Mesendoderm (in vitro differentiated cells): ENCODE measurements at regions not wholly inside any gene's neighbourhood (a gene's known extent, or its start where the extent isn't known, plus 50 kb on each side); places are given as distances from the start of the nearest gene placed in this dataset.
"Not testable (repeated sequence)": the region's sequence is repeated elsewhere in the genome, so short reads cannot be mapped to it uniquely, and the experiment has no call there.

Experiments
- DNase-seq: peaks from one replicate; pipeline ENCODE4 v3.0.0; 2013
- H2AK5ac ChIP-seq: 2 replicates; pipeline ENCODE4 v1.6.1; 2013; ENCODE audit warnings: low read length, inconsistent platforms
- H2BK120ac ChIP-seq: 2 replicates; pipeline ENCODE4 v1.6.1; 2013; ENCODE audit warnings: low read depth, mild to moderate bottlenecking, low read length, moderate library complexity, mixed read lengths
- H2BK15ac ChIP-seq: replicated peaks from 2 replicates; pipeline ENCODE4 v1.6.1; 2013; ENCODE audit warnings: low read depth, mild to moderate bottlenecking, moderate library complexity
- H2BK5ac ChIP-seq: 2 replicates; pipeline ENCODE4 v1.6.1; 2013; ENCODE audit warnings: low read length, inconsistent platforms
- H3K18ac ChIP-seq: 2 replicates; pipeline ENCODE4 v1.6.1; 2013; ENCODE audit warnings: mild to moderate bottlenecking, low read length, mixed read lengths
- H3K23ac ChIP-seq: one replicate; pipeline ENCODE4 v1.6.1; 2013; ENCODE audit warnings: low read length
- H3K27ac ChIP-seq: 2 replicates; pipeline ENCODE4 v1.5.1; 2013; ENCODE audit warnings: low read depth, mild to moderate bottlenecking, inconsistent platforms, low read length, moderate library complexity
- H3K27me3 ChIP-seq: 2 replicates; pipeline ENCODE4 v1.6.1; 2013; ENCODE audit warnings: low read length, control low read depth, mild to moderate bottlenecking, inconsistent platforms; ENCODE audit not compliant: insufficient read depth, poor library complexity
- H3K36me3 ChIP-seq: 2 replicates; pipeline ENCODE4 v1.6.1; 2013; ENCODE audit warnings: low read length, inconsistent platforms; ENCODE audit not compliant: control insufficient read depth, insufficient read depth
- H3K4ac ChIP-seq: one replicate; pipeline ENCODE4 v1.6.1; 2013; ENCODE audit warnings: low read depth, mild to moderate bottlenecking, low read length, moderate library complexity
- H3K4me1 ChIP-seq: 2 replicates; pipeline ENCODE4 v1.6.1; 2013; ENCODE audit warnings: low read depth, low read length, inconsistent platforms; ENCODE audit not compliant: control insufficient read depth
- H3K4me2 ChIP-seq: 2 replicates; pipeline ENCODE4 v1.6.1; 2013; ENCODE audit warnings: low read length
- H3K4me3 ChIP-seq: 2 replicates; pipeline ENCODE4 v1.5.1; 2013; ENCODE audit warnings: mild to moderate bottlenecking, low read length
- H3K56ac ChIP-seq: one replicate; pipeline ENCODE4 v1.6.1; 2013; ENCODE audit warnings: low read length
- H3K79me1 ChIP-seq: 2 replicates; pipeline ENCODE4 v1.6.1; 2013; ENCODE audit warnings: low read length, inconsistent platforms
- H3K79me2 ChIP-seq: 2 replicates; pipeline ENCODE4 v1.6.1; 2013; ENCODE audit warnings: mild to moderate bottlenecking, low read length; ENCODE audit not compliant: control insufficient read depth, insufficient read depth
- H3K9ac ChIP-seq: 2 replicates; pipeline ENCODE4 v1.6.1; 2013; ENCODE audit warnings: low read length, inconsistent platforms
- H4K5ac ChIP-seq: one replicate; pipeline ENCODE4 v1.6.1; 2013; ENCODE audit warnings: low read length
- H4K8ac ChIP-seq: one replicate; pipeline ENCODE4 v1.6.1; 2013; ENCODE audit warnings: low read depth, mild to moderate bottlenecking, control low read depth, low read length, moderate library complexity
- WGBS: extraction: QIAGEN DNeasy Blood & Tissue Kit; methylation state at CpG from one replicate; pipeline ENCODE4 v1.1.7; 2013; ENCODE audit warnings: low lambda C conversion rate, missing lambda C conversion rate; ENCODE audit not compliant: insufficient coverage; ENCODE audit errors: extremely low coverage; 5-methylcytosine and 5-hydroxymethylcytosine counted together

DNA sequence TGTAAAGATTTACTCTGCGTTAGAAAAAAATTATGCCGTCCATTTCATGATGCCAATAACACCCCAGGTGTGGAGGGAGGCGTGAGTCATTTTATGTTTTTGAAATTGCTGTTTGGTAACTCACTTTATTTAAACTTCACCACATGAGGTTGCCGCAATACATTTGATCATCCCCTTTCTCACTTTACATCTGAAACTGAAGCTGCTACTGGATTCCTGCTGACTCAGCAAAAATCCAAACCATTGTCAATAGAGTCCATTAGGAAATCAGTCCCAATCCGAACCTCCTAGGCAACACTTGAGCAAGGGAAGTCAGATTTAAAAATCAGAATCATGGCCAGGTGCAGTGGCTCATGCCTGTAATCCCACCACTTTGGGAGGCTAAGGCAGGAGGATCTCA, 136.6 kb upstream of the SVIL start:
- H3K23ac ChIP-seq, result no peak overlapping the region
- no peak overlapping the region for H3K4me3 ChIP-seq
- H3K18ac ChIP-seq, result no peak overlapping the region
- no peak overlapping the region for H3K4me2 ChIP-seq
- no peak overlapping the region for H2BK120ac ChIP-seq
- no peak overlapping the region for H2BK15ac ChIP-seq
- H2BK5ac ChIP-seq, result no peak overlapping the region
- H3K27me3 ChIP-seq, result no peaks in the 10 kb centered on the region
- H3K27ac ChIP-seq, result no peak overlapping the region
- no peak overlapping the region for H2AK5ac ChIP-seq
- no peaks in the 10 kb centered on the region for H3K4me1 ChIP-seq
- no peak overlapping the region for H3K9ac ChIP-seq
- H4K5ac ChIP-seq, result no peak overlapping the region
- no peak overlapping the region for H3K56ac ChIP-seq
- no peaks in the 10 kb centered on the region for H3K36me3 ChIP-seq
- no peaks in the 10 kb centered on the region for H3K79me1 ChIP-seq
- no peak overlapping the region for H3K4ac ChIP-seq
- no CpG with 5 or more reads among the region's 5 CpGs for WGBS
- no peak for DNase-seq
- H3K79me2 ChIP-seq, result no peaks in the 10 kb centered on the region
- no peak overlapping the region for H4K8ac ChIP-seq

DNA sequence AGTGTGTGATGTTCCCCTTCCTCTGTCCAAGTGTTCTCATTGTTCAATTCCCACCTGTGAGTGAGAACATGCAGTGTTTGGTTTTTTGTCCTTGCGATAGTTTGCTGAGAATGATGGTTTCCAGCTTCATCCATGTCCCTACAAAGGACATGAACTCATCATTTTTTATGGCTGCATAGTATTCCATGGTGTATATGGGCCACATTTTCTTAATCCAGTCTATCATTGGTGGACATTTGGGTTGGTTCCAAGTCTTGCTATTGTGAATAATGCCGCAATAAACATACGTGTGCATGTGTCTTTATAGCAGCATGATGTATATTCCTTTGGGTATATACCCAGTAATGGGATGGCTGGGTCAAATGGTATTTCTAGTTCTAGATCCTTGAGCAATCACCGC, 134.5 kb upstream of the SVIL start:
- H2AK5ac ChIP-seq, H3K4me1 ChIP-seq, H2BK120ac ChIP-seq, H3K23ac ChIP-seq, H3K27ac ChIP-seq, H3K4ac ChIP-seq, H4K5ac ChIP-seq, H4K8ac ChIP-seq, H3K4me3 ChIP-seq, H3K18ac ChIP-seq, H3K56ac ChIP-seq, H3K36me3 ChIP-seq, H3K79me1 ChIP-seq, H3K4me2 ChIP-seq, DNase-seq, H3K79me2 ChIP-seq, H3K27me3 ChIP-seq, H2BK5ac ChIP-seq, H3K9ac ChIP-seq, H2BK15ac ChIP-seq: not testable (repeated sequence)
- no CpG with 5 or more reads among the region's 4 CpGs for WGBS

DNA sequence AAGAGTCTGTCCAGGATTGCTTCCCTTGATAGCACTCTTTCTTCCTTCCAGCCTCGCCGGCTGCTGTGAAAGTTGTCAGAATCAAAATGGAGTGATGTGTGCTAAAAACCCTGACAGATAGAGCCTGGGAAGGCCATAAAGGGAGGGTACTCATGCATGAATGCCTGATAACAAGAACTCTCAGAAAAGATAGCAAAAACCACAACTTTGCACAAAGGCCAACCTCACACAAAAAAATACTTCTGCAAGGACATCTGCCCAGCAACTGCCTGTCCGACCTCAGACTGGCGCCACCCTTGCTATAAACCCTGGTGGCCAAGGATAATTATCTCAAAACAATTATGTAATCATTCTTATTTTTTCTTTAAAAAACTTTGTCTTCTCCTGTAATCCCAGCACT, 133.2 kb upstream of the SVIL start:
- Histone ChIP-seq H3K4me3 (no peak overlapping the region), H2BK15ac (no peak overlapping the region), H3K27me3 (no peaks in the 10 kb centered on the region), H3K79me2 (no peaks in the 10 kb centered on the region), H3K27ac (no peak overlapping the region), H3K56ac (no peak overlapping the region), H4K5ac (no peak overlapping the region), H3K4ac (no peak overlapping the region), H4K8ac (no peak overlapping the region), H3K18ac (no peak overlapping the region), H2BK5ac (no peak overlapping the region), H3K9ac (no peak overlapping the region), H3K4me2 (no peak overlapping the region), H2BK120ac (no peak overlapping the region), H3K23ac (no peak overlapping the region), H2AK5ac (no peak overlapping the region), H3K4me1 (no peaks in the 10 kb centered on the region), H3K79me1 (no peaks in the 10 kb centered on the region), H3K36me3 (no peaks in the 10 kb centered on the region)
- no CpG with 5 or more reads among the region's 4 CpGs for WGBS
- no peak for DNase-seq

DNA sequence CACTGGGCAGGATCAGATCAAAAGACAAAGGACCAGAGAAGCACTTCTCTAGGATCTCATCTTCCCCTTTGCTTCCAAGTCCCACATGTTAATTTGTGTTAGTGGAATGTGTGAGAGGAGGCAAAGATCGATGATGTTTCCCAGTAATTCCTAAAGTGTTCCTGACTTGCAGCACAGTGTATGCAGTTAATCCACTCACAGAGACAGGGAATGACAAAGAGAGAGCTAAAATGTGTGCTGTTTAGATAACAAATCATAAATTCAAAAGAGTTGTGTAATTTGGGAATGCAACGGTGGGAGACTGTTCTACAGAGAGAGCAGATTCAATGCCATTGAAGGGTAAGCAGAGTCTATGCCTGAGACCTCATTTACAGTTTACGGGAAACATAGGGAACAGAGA, 132.0 kb upstream of the SVIL start:
- Histone ChIP-seq H3K9ac (no peak overlapping the region), H3K27ac (no peak overlapping the region), H3K4me3 (no peak overlapping the region)

DNA sequence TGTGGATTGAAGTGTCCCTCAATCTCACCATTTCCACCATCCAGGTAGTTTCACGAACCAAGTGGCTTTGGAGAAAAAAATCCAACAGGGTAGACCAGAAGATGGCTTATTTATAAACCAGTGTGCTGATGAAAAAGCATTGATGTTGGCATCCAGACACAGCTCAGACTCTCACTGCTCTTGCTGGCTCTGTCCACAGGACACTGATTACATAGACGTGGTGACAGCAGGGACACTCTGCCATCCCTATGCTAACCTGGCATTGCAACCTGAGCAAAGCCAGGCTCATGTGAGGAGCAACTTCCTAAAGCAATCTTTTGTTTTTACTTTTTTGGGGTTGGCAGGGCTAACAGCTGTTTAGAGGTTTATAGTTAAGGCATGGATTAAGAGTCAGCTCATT, 130.6 kb upstream of the SVIL start:
- Histone ChIP-seq H4K8ac (no peak overlapping the region), H4K5ac (no peak overlapping the region), H3K27me3 (no peaks in the 10 kb centered on the region), H3K18ac (no peak overlapping the region), H2AK5ac (no peak overlapping the region), H3K4me1 (no peaks in the 10 kb centered on the region), H3K56ac (no peak overlapping the region), H3K9ac (no peak overlapping the region), H3K27ac (no peak overlapping the region), H3K36me3 (no peaks in the 10 kb centered on the region), H3K4me2 (no peak overlapping the region), H2BK15ac (no peak overlapping the region), H2BK5ac (no peak overlapping the region), H3K79me2 (no peaks in the 10 kb centered on the region), H2BK120ac (no peak overlapping the region), H3K79me1 (no peaks in the 10 kb centered on the region), H3K23ac (no peak overlapping the region), H3K4ac (no peak overlapping the region), H3K4me3 (no peak overlapping the region)
- WGBS, result no CpG with 5 or more reads among the region's 2 CpGs
- no peak for DNase-seq

More for the DNA sequence above, 132.0 kb upstream of the SVIL start:
- no peak for DNase-seq
- Histone ChIP-seq H4K8ac (no peak overlapping the region), H3K18ac (no peak overlapping the region), H3K4me2 (no peak overlapping the region), H3K4ac (no peak overlapping the region), H3K23ac (no peak overlapping the region), H3K4me1 (no peaks in the 10 kb centered on the region), H2BK120ac (no peak overlapping the region), H3K27me3 (no peaks in the 10 kb centered on the region), H2AK5ac (no peak overlapping the region), H3K36me3 (no peaks in the 10 kb centered on the region), H2BK5ac (no peak overlapping the region), H3K79me2 (no peaks in the 10 kb centered on the region), H3K56ac (no peak overlapping the region), H3K79me1 (no peaks in the 10 kb centered on the region), H2BK15ac (no peak overlapping the region), H4K5ac (no peak overlapping the region)
- WGBS, result no CpG with 5 or more reads among the region's 3 CpGs

DNA sequence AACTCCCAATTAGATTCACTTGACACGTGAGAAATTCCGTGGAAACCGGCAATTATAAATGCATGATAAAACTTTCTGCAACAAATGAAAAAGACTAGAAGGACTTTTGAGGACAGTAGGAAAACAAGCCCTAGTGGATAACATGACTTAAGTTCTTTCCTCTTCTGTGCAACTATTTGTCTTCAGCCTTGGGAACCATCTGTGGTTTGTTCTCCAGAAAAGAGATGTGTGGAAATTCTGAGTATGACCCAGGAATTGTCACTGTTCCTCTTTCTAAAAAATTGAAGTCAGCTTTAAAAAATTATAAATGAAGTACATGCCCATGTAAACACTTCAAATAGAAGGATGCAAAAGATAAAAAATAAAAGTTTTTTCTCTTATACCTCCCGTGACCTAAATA, 128.6 kb upstream of the SVIL start:
- Histone ChIP-seq H3K79me1 (no peaks in the 10 kb centered on the region), H3K4me3 (no peak overlapping the region), H4K8ac (no peak overlapping the region), H4K5ac (no peak overlapping the region), H2BK5ac (no peak overlapping the region), H3K9ac (no peak overlapping the region), H3K79me2 (no peaks in the 10 kb centered on the region), H2AK5ac (no peak overlapping the region), H3K4me1 (no peaks in the 10 kb centered on the region), H3K36me3 (no peaks in the 10 kb centered on the region), H3K4ac (no peak overlapping the region), H3K56ac (no peak overlapping the region), H2BK120ac (no peak overlapping the region), H3K4me2 (no peak overlapping the region), H2BK15ac (no peak overlapping the region), H3K18ac (no peak overlapping the region), H3K23ac (no peak overlapping the region), H3K27me3 (no peaks in the 10 kb centered on the region), H3K27ac (no peak overlapping the region)
- DNase-seq, result no peak
- WGBS, result no CpG with 5 or more reads among the region's 4 CpGs
